G401 (cell line): ENCODE measurements at regions not wholly inside any gene's neighbourhood (a gene's known extent, or its start where the extent isn't known, plus 50 kb on each side); places are given as distances from the start of the nearest gene placed in this dataset.
"Not testable (repeated sequence)": the region's sequence is repeated elsewhere in the genome, so short reads cannot be mapped to it uniquely, and the experiment has no call there.

Source experiments
- DNase-seq: peaks from one replicate; pipeline ENCODE4 v3.0.0-alpha.2; 2015; ENCODE audit warnings: low spot score
- in situ Hi-C: cut with HindIII; loops from 2 replicates; pipeline ENCODE4 v1.10.0; 2016; ENCODE audit warnings: low sequenced_read_pairs, mixed read lengths

DNA sequence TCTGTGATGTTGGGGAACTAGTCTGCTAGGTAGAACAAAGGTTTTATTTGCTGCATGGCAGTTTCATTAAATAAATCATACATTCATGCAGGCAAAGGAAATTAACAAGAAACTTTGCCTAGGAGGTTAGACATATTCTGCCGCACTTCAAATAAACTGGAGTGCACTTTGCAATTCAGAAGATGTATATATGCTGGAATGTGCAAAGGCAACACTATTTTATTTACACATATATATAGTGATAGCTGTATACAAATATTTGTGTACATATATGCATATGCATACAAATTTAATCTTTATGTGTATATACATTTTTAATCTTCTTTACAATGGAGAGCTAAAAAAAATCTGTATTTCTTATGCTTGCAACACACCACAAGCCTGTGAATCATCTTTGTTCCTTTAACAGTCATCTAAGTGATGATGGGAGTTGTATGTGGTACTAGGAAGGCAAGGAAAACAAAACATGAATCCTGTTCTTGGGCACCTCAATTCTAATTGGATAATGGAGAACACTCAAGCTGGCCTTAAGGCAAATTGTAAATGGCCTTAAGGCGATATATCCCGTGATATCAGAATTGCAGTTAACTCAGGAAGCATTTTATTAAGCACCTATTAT, 605.8 kb upstream of the CAMK1G start:
- no peak for DNase-seq
- in situ Hi-C loops: no loop called here

DNA sequence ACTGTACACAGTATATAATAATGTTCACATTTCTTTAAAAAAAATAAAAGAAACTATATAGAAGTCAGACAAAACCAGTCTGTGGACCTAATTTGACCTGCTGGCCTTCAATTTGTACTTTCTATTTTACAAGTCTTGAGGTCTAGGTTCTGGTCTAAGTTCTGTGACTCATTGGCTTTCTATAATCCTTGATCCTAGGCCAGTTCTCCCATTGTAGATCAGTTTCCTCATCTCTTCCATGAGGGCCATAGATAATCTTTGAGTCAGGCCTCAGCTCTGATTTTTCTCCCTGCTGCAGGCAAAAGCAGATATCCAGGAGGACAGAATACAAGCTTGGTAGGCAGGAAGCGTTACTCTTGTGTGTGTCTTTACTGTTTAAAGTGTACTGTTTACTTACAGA, 603.7 kb upstream of the CAMK1G start:
- in situ Hi-C loops: no loop called here
- DNase-seq: no peak

DNA sequence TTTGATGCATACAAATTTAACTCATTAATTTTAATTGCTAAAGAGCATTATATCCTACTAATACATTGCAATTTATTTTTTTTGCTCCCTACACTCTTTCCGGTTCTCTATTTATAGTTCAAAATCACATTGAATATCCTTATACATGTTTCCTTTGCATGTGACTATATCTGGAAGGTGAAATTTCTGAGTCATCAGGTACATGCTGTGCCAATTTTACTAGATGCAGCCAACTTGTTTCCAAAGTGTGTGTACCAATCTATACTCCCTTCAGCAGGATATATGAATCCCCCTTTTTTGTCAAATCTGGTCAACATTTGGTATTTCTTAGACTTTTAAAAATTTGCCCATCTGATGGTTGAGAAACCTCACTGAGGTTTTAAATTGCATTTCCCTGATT, 602.9 kb upstream of the CAMK1G start:
- DNase-seq: no peak
- in situ Hi-C loops: no loop called here

DNA sequence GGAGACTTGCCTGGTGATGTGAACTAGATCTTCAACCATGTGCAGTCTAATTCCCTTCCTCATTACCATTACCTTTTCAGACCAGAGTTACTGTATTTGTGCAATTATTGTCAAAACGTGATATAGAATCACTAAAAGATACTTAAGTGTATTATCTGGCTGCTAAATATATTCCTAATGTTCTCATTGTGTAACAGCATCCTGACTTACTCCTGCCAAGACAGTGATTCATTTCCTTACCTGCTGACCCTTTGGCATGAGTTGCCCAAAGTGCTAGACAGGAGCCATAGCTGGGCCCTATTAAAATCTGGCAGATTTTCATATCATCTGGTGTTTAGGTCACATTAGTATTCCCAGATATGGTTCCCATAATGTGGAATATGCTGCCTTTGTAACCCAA, 598.3 kb upstream of the CAMK1G start:
- peak; percentile 53 for DNase-seq
- in situ Hi-C loops: no loop called here

DNA sequence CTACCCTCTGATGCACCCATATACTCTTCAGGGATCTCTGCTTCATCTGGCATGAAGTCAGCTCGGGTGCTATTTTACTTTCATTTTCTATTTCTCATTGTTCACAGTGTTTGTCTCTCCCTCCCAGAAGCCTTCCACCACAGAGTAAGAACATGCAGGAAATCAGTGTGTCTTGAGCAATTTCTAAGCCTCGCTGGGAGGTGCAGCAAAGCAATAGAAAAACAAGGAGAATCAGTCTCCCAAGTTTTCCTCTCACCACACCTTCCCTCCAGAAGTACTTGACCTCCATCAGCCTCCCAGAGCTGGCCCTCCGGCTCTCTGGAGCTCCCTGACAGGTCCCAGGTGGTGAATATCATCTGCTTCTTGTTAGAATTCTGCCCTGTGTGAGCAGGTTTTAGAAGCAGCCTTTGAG, 594.7 kb upstream of the CAMK1G start:
- in situ Hi-C loops: no loop called here
- DNase-seq: no peak

DNA sequence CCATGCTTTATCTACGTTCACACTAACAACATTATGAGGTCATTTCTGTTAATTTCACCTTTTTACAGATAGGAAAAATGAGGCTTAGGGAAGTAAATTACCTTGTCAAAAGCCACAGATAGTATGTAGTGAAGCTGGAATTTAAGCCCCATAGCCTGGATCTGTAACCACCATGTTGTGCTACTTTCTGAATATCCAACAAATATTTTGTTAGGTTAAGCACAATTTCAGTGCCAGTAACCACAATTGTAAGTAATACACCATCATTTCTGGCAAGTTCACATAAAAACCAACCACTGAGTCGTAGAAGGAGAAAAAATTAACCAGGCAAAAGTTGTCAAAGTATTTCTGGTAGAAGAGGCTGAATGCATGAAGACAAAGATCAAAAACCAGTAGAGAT, 593.1 kb upstream of the CAMK1G start:
- in situ Hi-C loops: no loop called here
- no peak for DNase-seq

DNA sequence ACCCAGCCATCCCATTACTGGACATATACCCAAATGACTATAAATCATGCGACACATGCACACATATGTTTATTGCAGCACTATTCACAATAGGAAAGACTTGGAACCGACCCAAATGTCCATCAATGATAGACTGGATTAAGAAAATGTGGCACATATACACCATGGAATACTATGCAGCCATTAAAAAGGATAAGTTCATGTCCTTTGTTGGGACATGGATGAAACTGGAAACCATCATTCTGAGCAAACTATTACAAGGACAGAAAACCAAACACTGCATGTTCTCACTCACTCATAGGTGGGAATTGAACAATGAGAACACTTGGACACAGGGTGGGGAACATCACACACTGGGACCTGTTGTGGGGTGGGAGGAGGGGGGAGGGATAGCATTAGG, 586.5 kb upstream of the CAMK1G start:
- in situ Hi-C loops, DNase-seq: not testable (repeated sequence)

DNA sequence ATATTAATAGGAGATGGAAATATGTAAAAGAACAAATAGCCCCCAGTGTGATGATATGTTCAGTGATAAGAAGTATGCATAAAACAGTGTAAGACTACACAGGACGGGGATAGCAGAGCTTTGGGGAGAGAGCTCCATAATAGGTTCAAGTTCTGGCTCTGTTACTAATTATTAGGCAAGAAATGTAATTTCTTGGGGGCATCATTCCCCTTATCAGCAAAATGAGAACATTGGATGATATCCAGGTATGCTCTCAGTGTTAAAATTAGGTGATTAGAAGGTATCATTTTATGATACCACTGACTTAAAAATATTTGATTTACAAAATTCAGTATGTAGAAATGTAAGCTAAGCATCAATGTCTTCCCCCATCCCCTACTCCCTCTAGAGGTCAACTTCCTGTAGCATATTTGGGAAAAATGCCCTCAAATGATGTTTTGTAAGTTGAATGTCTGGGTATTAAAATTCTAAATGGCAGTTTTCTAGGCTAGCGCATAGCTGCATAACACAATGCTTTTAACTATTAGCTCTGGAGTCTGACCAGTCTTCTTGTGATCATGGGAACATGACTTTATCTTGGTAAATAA, 585.7 kb upstream of the CAMK1G start:
- no peak for DNase-seq
- in situ Hi-C loops: no loop called here

DNA sequence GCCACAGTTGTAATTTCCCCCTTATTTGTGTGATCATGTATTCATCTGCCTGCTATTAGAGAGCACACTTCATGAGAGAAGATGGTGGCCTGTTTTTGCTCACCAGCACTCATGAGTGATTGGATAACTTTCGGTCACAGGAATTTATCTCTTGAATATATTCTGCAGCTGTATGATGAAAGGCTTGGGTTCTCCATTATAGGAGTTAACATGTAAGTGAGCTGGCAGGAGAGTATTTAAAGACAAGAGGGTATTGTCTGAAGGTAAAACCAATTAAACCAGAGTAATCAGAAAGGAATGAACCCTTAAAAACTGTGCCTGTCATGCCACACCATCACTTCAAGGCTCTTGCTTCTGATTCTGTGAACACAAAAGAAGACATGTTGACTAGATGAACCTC, 574.9 kb upstream of the CAMK1G start:
- in situ Hi-C loops: no loop called here
- no peak for DNase-seq

DNA sequence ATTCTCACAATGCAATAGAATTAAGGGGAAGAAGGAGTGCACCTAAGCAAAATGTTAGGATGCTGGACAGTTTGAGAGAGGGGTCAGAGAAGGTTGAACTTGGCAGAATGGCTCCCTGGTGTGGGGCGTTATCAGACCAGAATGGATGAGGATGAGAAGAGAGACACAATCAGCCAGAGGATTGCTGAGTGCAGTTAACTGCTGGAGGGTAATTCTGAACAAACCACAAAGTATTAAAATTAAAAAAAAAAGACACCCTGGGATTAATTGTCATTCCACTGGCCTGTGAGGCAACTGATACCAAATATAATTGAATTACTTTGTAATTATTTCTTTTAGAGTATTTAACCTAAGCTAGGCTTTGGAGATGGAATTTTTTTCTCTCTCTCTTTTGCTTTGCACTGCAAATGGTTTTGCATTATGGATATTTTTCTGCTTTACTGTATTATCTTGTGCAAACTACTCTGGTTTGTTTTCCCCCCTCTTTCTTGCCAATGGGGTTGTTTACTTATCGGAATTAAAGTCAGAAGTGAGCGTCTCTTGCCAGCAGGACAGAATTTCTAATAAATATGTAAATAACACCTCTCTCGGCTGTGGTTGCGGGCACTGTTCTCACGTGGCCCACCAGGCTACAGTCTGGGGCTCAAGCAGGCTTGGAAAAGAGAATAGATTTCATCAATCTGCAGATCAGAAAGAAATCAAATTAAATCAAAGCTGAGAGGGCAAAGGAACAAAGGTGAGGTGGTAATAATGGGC, 572.9 kb upstream of the CAMK1G start:
- no peak for DNase-seq
- in situ Hi-C loops: no loop called here

DNA sequence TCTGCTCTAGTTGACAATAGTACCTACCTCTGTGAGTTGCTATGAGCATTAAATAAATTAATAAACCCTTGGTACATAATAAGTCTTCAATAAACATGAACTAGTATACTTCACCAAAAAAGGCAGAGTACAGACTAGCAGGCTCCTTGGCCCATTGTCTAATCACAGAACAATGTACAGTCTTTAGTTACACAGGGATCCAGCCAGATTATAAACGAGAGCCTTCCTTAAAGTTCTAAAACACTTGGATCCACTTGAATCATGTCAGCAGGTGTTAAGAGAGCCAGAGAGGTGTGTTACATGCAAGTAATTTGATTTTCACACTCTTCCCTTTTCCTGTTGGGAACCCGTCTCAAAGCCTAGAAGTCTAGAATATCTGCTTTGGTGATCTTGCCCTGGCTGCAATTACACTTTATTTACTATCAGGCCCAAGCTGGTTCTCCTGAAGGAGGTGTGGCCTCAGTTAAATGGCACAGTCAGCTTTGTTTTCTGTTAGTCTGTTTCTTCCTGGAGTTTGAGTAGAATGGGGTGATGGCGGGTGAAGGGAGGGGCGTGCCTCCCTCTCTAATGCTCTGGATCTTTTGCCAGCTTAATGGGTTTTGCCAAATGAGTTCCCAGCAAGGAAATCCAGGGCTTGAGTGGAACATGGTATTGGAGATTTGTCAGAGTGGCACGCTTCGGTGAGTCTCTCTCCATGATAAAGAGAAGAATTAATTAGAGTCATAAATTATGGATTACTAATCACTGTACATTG, 570.9 kb upstream of the CAMK1G start:
- DNase-seq: no peak
- in situ Hi-C loops: no loop called here

DNA sequence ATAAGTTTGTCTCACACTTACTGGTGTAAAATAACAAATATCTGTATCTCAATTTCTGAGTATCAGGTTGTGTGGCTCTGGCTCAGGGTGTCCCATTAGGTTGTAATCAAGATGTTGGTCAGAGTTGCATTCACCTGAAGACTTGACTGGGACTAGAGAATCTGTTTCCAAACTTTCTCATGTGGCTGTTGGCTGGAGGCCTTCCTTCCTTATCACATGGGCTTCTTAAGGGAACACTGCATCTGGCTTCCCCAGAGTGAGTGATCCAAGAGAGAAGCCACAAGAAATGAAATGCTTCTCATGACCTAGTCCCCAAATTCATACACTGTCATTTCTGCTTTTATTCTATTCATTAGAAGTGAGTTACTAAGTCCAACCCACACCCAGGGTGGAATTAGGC, 568.4 kb upstream of the CAMK1G start:
- DNase-seq: no peak
- in situ Hi-C loops: no loop called here

DNA sequence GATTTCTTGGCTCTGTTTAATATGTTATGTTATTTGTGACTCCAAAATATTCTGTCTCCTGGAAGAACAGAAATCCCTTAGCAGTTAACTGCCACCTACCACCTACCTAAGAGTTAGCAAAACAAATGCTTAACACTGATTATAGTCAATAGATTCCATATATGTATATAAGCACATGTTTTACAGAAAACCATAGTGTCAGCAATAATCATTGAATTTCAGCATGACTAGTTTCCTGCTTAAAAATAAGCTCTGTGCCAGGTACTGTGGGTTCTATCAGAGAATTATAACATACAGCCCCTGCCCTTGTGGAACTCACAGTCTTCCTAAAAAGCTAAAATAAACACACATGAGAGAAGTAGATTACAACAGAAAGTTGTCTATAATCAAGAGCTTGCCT, 561.9 kb upstream of the CAMK1G start:
- in situ Hi-C loops: no loop called here
- DNase-seq: no peak

DNA sequence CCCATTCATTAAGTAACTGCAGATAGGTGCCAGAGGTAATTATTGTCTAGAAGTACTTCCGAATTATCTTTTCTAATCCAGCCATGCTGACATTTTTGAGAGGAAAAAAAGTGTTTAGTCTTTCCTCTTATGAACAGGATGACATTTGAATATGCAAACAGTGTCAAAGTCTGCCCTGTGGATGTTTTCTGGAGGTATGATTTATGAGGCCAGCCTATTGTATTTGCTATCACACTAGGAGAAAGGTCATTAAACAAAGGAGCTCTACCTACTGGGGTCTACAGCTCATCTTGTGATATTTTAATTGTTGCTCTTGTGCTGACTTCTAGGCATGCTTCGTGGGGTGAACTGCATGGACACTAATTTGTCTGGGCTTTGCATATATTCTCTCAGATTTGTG, 559.7 kb upstream of the CAMK1G start:
- in situ Hi-C loops: no loop called here
- DNase-seq: no peak

DNA sequence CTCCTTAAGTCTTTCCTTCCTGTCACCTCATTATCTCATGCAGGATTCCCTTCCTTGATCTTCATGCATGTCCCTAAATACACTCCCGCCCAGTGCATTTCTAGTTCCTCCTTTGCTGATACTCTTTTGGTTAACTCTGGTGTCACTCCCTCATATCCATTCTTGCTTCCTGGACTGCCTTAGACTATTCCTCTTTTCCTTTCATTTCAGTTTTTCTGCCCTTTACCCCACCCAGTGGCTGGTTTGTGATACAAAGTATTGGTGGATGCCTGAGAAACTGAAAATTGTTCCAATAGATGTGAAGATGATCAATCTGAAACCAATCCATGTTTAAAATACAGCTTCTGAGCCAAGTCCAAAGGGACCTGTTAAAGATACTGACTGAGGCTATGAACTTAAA, 553.8 kb upstream of the CAMK1G start:
- DNase-seq: no peak
- in situ Hi-C loops: no loop called here

DNA sequence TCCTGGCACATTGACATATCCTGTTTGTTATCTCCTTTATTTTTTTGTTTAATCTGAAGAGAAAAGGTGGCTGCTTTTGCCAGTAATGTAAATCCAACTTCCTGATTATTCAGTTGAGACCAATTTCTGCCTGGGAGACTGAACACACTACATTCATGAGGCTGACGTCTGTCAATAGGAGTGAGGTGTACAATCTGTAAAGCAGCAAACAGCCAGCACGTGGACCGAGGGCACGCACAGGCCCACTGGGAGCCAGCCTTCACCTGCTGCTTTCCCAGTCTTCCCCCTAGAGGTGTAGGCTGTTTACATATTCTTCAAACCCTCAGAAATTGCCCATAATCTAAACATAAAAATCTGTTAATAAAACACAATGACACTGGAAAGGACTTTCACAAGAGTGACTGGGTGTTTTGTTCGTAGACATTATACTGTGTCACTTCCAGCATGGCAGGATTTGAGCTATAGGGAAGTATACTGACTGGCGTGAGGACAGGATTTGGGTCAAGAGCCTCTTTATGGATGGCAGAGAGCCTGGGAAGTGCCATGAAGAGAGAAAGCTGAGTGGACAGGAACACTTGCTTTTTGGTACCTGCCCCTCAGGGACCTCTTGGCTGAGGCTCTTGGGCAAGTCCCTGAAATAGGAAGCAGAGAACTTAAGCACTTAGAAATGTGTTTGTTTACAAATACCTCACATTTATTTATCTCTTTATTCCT, 552.9 kb upstream of the CAMK1G start:
- DNase-seq: no peak
- in situ Hi-C loops: no loop called here

DNA sequence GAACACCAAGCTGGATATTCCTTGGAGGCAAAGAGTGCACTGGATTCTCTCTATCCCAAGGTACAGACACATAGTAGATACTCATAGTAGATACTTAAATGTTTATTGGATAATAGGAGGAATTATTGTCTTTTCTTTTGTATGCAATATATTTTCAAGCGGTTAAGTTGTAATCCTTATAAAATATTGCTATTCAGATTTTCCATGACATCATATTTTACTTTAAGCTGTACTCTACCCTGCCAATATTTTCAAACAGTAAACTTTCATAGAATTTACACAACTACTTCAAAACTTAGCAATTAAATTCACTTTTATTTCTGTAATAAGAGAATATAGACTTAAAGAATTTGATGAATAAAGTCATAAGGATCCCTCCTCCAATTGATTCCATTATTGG, 546.5 kb upstream of the CAMK1G start:
- in situ Hi-C loops: no loop called here
- DNase-seq: no peak

DNA sequence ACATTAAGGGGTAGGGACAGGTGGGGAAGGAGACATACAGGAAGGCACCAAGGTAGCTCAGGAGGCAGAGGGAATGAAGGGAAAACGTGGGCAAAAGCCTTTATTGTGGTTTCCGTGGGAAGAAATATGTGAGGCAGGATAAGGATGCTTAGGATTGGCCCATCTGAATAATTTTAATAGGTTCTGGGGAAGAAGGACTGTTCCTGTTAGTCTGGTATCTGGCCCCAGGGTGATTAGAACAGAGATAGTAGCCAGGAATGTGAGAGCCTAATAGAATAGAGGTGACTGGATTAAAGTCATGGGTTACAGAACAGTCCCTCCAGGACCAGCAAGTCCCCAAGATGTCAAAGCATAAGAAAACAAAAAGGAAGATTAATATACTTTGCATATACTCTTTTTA, 545.2 kb upstream of the CAMK1G start:
- in situ Hi-C loops: no loop called here
- no peak for DNase-seq

DNA sequence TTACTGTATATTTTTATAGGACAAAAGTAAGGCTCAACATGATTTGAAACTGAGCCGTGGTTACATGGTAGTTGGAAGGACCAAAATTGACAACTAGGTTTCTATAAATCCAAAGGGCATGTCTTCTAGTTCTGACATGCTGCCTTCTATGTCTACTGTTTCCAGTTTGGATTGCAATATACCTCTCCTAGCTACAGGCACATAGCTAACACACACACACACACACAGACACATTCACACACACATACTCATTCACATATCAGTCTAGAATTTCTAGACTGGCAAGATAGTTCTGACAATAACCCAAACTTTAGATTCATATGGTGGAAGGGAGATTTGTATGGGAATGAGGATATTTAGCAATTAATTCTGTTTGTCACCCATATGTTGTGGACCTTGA, 544.8 kb upstream of the CAMK1G start:
- no peak for DNase-seq
- in situ Hi-C loops: no loop called here

DNA sequence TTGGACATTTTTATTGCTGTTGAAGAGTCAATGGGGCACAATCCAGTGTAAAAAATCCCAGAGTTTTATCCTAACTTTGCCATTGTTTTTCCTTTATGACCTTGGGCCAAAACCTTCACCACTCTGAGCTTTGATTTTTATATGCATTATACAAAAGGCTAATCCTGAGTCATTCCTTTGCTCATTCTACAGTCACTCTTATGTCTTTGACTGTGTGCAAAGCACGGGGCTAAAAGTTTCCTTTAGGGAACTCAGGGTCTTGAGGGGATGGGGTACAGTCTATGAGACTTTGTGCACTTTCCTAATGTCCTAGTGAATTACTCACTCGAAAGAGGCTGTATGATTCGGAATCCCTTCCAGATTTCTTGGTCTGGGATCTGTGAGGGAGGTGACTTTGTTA, 543.2 kb upstream of the CAMK1G start:
- in situ Hi-C loops: no loop called here
- no peak for DNase-seq
